ENCODE measurements at regions not wholly inside any gene's neighbourhood (a gene's known extent, or its start where the extent isn't known, plus 50 kb on each side); places are given as distances from the start of the nearest gene placed in this dataset.

GRCh38 chr1:231094421-231094820, 54.4 kb upstream of the FAM89A start:
- H3K36me3 ChIP-seq (ENCODE audit: insufficient read depth, low read length) = no peaks in the 10 kb centered on the region
- H3F3A ChIP-seq (ENCODE audit: low read depth) = no peaks in the 10 kb centered on the region
- H3K79me2 ChIP-seq (ENCODE audit: insufficient read depth, low read length) = no peaks in the 10 kb centered on the region
- H3K4me1 ChIP-seq (ENCODE audit: insufficient read depth, low read length, poor library complexity, severe bottlenecking) = no peaks in the 10 kb centered on the region
- H3K4me3 ChIP-seq (ENCODE audit: low read length, poor library complexity, severe bottlenecking) = no peak overlapping the region
- no peaks in the 10 kb centered on the region for H3K9me2 ChIP-seq (replicated peaks; ENCODE audit: low read depth, low read length)
- no peaks in the 10 kb centered on the region for H3K27me3 ChIP-seq (ENCODE audit: insufficient read depth, low read length, poor library complexity, severe bottlenecking)
- no peaks in the 10 kb centered on the region for H4K20me1 ChIP-seq (ENCODE audit: insufficient read depth, low read length, poor library complexity, severe bottlenecking)
- no peaks in the 10 kb centered on the region for H3K9me3 ChIP-seq (ENCODE audit: insufficient read depth, low read depth, low read length)
- no peak overlapping the region for H3K4me2 ChIP-seq (ENCODE audit: low read depth, low read length, poor library complexity, severe bottlenecking)
- no peak overlapping the region for H3K9ac ChIP-seq (ENCODE audit: low read depth, low read length, poor library complexity, severe bottlenecking)
- no peak overlapping the region for H2AFZ ChIP-seq (ENCODE audit: low read length)
- TF ChIP-seq CTCF (conservative IDR thresholded peaks at IDR 0.05; ENCODE audit: low read length) (no peak), EZH2phosphoT487 (IDR thresholded peaks at IDR 0.05; ENCODE audit: borderline replicate concordance) (no peak)

DNA sequence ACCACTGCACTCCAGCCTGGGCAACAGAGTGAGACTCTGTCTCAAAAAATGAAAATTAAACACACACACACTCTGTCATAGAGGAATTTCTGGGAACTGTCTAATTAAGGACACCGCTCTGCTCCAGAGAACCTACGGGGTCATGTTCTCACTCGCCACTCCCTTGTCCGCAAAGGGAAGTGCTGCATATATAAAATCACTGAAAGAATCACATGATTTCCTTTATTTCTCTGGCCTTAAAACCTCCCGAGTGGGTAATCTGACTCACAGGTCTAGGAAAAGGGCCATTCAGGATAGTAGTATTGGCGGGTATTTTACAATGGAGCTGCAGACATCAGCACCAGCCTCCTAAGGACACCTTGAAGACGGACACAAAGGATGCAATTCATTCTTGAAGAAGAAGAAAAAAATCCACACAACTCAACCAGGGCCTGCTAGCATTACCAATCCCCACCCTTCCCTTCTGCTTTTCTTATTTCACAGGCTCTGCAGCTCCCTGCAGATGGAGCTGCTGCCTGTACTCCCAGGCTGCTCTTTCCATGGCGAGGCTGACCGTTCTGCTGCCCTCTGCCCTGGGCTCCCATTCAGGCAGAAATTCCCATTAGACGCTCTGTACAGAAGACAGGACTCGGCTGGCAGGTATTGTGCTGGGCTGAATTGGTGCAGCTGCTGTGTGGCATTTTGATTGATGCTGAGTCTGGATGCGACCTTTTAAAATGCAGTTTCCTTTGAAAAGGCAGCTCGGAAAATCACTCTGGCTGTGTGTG, 53.3 kb upstream of the FAM89A start:
- TF ChIP-seq EZH2phosphoT487 (IDR thresholded peaks at IDR 0.05; ENCODE audit: borderline replicate concordance) = no peak
- no peak for TF ChIP-seq CTCF (conservative IDR thresholded peaks at IDR 0.05; ENCODE audit: low read length)
- no peaks in the 10 kb centered on the region for H3K27me3 ChIP-seq (ENCODE audit: insufficient read depth, low read length, poor library complexity, severe bottlenecking)
- no peaks in the 10 kb centered on the region for H3K79me2 ChIP-seq (ENCODE audit: insufficient read depth, low read length)
- H3K9ac ChIP-seq (ENCODE audit: low read depth, low read length, poor library complexity, severe bottlenecking) = no peak overlapping the region
- H3K9me2 ChIP-seq (replicated peaks; ENCODE audit: low read depth, low read length) = no peaks in the 10 kb centered on the region
- H2AFZ ChIP-seq (ENCODE audit: low read length) = no peak overlapping the region
- no peaks in the 10 kb centered on the region for H4K20me1 ChIP-seq (ENCODE audit: insufficient read depth, low read length, poor library complexity, severe bottlenecking)
- H3K4me1 ChIP-seq (ENCODE audit: insufficient read depth, low read length, poor library complexity, severe bottlenecking) = no peaks in the 10 kb centered on the region
- no peak overlapping the region for H3K4me2 ChIP-seq (ENCODE audit: low read depth, low read length, poor library complexity, severe bottlenecking)
- no peaks in the 10 kb centered on the region for H3K36me3 ChIP-seq (ENCODE audit: insufficient read depth, low read length)
- H3K9me3 ChIP-seq (ENCODE audit: insufficient read depth, low read depth, low read length) = no peaks in the 10 kb centered on the region
- no peak overlapping the region for H3K4me3 ChIP-seq (ENCODE audit: low read length, poor library complexity, severe bottlenecking)
- no peaks in the 10 kb centered on the region for H3F3A ChIP-seq (ENCODE audit: low read depth)

- H3K4me3 ChIP-seq (ENCODE audit: low read length, poor library complexity, severe bottlenecking) = no peak overlapping the region
- H3K4me2 ChIP-seq (ENCODE audit: low read depth, low read length, poor library complexity, severe bottlenecking) = no peak overlapping the region
- H3K9me3 ChIP-seq (ENCODE audit: insufficient read depth, low read depth, low read length) = no peaks in the 10 kb centered on the region
- no peaks in the 10 kb centered on the region for H3K36me3 ChIP-seq (ENCODE audit: insufficient read depth, low read length)
- no peaks in the 10 kb centered on the region for H3K9me2 ChIP-seq (replicated peaks; ENCODE audit: low read depth, low read length)
- no peaks in the 10 kb centered on the region for H3F3A ChIP-seq (ENCODE audit: low read depth)
- no peaks in the 10 kb centered on the region for H3K79me2 ChIP-seq (ENCODE audit: insufficient read depth, low read length)
- TF ChIP-seq CTCF (conservative IDR thresholded peaks at IDR 0.05; ENCODE audit: low read length) (no peak), EZH2phosphoT487 (IDR thresholded peaks at IDR 0.05; ENCODE audit: borderline replicate concordance) (no peak)
- no peak overlapping the region for H3K9ac ChIP-seq (ENCODE audit: low read depth, low read length, poor library complexity, severe bottlenecking)
- H3K27me3 ChIP-seq (ENCODE audit: insufficient read depth, low read length, poor library complexity, severe bottlenecking) = no peaks in the 10 kb centered on the region
- H2AFZ ChIP-seq (ENCODE audit: low read length) = no peak overlapping the region
- H3K4me1 ChIP-seq (ENCODE audit: insufficient read depth, low read length, poor library complexity, severe bottlenecking) = no peaks in the 10 kb centered on the region
- H4K20me1 ChIP-seq (ENCODE audit: insufficient read depth, low read length, poor library complexity, severe bottlenecking) = no peaks in the 10 kb centered on the region
Observed at GRCh38 chr1:231092380-231092779, 52.3 kb upstream of the FAM89A start.

Measured in Loucy (cell line).